ENCODE measurements at regions not wholly inside any gene's neighbourhood (a gene's known extent, or its start where the extent isn't known, plus 50 kb on each side); places are given as distances from the start of the nearest gene placed in this dataset.

GRCh38 chr5:118279540-118280294, 708.6 kb downstream of the DTWD2 start:
- Histone ChIP-seq H3K4me2 (no peak overlapping the region; the same call in 1 of the 2 replicates), H3K79me2 (ENCODE audit: low read depth) (no peaks in the 10 kb centered on the region), H3K4me1 (replicated peaks; ENCODE audit: insufficient read depth) (no peaks in the 10 kb centered on the region), H3K9me3 (ENCODE audit: insufficient read depth, low read depth) (no peaks in the 10 kb centered on the region), H3K27me3 (ENCODE audit: insufficient read depth, low read depth) (no peaks in the 10 kb centered on the region), H3K4me3 (no peak overlapping the region), H3K27ac (no peak overlapping the region), H3F3A (ENCODE audit: insufficient read depth, low read depth) (no peaks in the 10 kb centered on the region), H2AFZ (peak overlapping the region; percentile 22; the same call in 1 of the 2 replicates), H4K20me1 (ENCODE audit: insufficient read depth) (no peaks in the 10 kb centered on the region), H3K9me2 (ENCODE audit: insufficient read depth) (no peaks in the 10 kb centered on the region; the same call in 1 of the 2 replicates), H3K36me3 (ENCODE audit: low read depth) (no peaks in the 10 kb centered on the region)
- intact Hi-C loops (cut with micrococcal nuclease; ENCODE audit: unreplicated experiment) = no loop called here
- no TSS peak for BruUV-seq (replicated peaks)
- CTCF ChIA-PET = no interaction called here
- no peak for DNase-seq
- POLR2A ChIA-PET (ENCODE audit: unreplicated experiment) = interaction anchor here (0.5 kb wide), 1 partner anchor 20 kb away, joined by 3 read pairs; no protein-coding TSS in a partner anchor
- no peak for TF ChIP-seq CTCF (conservative IDR thresholded peaks at IDR 0.05)
- no peak for TF ChIP-seq EZH2 (IDR thresholded peaks at IDR 0.05; ENCODE audit: low read depth)

- Histone ChIP-seq H3K36me3 (ENCODE audit: low read depth) (no peaks in the 10 kb centered on the region), H3K27me3 (ENCODE audit: insufficient read depth, low read depth) (no peaks in the 10 kb centered on the region), H3K9me2 (ENCODE audit: insufficient read depth) (no peaks in the 10 kb centered on the region), H3K4me3 (no peak overlapping the region), H4K20me1 (ENCODE audit: insufficient read depth) (no peaks in the 10 kb centered on the region), H3K27ac (no peak overlapping the region), H3K4me1 (replicated peaks; ENCODE audit: insufficient read depth) (no peaks in the 10 kb centered on the region), H3K9me3 (ENCODE audit: insufficient read depth, low read depth) (no peaks in the 10 kb centered on the region; the same call in 1 of the 2 replicates), H3K79me2 (ENCODE audit: low read depth) (no peaks in the 10 kb centered on the region), H3K4me2 (no peak overlapping the region), H2AFZ (no peak overlapping the region), H3F3A (ENCODE audit: insufficient read depth, low read depth) (no peaks in the 10 kb centered on the region)
- TF ChIP-seq EZH2 (IDR thresholded peaks at IDR 0.05; ENCODE audit: low read depth) (no peak), CTCF (conservative IDR thresholded peaks at IDR 0.05) (no peak)
- no TSS peak for BruUV-seq (replicated peaks)
- POLR2A ChIA-PET (ENCODE audit: unreplicated experiment) = interaction anchor here (0.7 kb wide), 1 partner anchor 249 kb away, joined by 4 read pairs; no protein-coding TSS in a partner anchor
- no peak for DNase-seq
- intact Hi-C loops (cut with micrococcal nuclease; ENCODE audit: unreplicated experiment) = no loop called here
- CTCF ChIA-PET = no interaction called here
Measured at GRCh38 chr5:118270526-118270925, 717.8 kb downstream of the DTWD2 start.

GRCh38 chr5:118258223-118258622, 730.1 kb downstream of the DTWD2 start:
- no peak for DNase-seq
- Histone ChIP-seq H4K20me1 (ENCODE audit: insufficient read depth) (no peaks in the 10 kb centered on the region), H3K27ac (no peak overlapping the region), H3K4me2 (no peak overlapping the region), H3K4me1 (replicated peaks; ENCODE audit: insufficient read depth) (no peaks in the 10 kb centered on the region), H3K4me3 (no peak overlapping the region), H3F3A (ENCODE audit: insufficient read depth, low read depth) (no peaks in the 10 kb centered on the region), H3K27me3 (ENCODE audit: insufficient read depth, low read depth) (no peaks in the 10 kb centered on the region), H3K9me2 (ENCODE audit: insufficient read depth) (no peaks in the 10 kb centered on the region), H3K79me2 (ENCODE audit: low read depth) (no peaks in the 10 kb centered on the region), H3K36me3 (ENCODE audit: low read depth) (no peaks in the 10 kb centered on the region), H3K9me3 (ENCODE audit: insufficient read depth, low read depth) (no peaks in the 10 kb centered on the region), H2AFZ (no peak overlapping the region)
- ChIA-PET CTCF (no interaction called here), POLR2A (ENCODE audit: unreplicated experiment) (no interaction called here)
- no TSS peak for BruUV-seq (replicated peaks)
- intact Hi-C loops (cut with micrococcal nuclease; ENCODE audit: unreplicated experiment) = no loop called here
- no peak for TF ChIP-seq EZH2 (IDR thresholded peaks at IDR 0.05; ENCODE audit: low read depth)
- no peak for TF ChIP-seq CTCF (conservative IDR thresholded peaks at IDR 0.05)
